T-helper 1 cell treated with Interleukin-12 subunit alpha and Interleukin-12 subunit beta and Interleukin-4 antibody, amounts not matched to agents 30 ng/mL and 1 ng/mL, for 36 hours (primary cell): ENCODE measurements at regions not wholly inside any gene's neighbourhood (a gene's known extent, or its start where the extent isn't known, plus 50 kb on each side); places are given as distances from the start of the nearest gene placed in this dataset.
"Not testable (repeated sequence)": the region's sequence is repeated elsewhere in the genome, so short reads cannot be mapped to it uniquely, and the experiment has no call there.

Source experiments
- intact Hi-C: fragments of 100-400 bp; cut with micrococcal nuclease; formaldehyde crosslinking; loops from one replicate; pipeline ENCODE4 v1.15.1; 2024

GRCh38 chr2:166744117-166744516, 144.2 kb upstream of the XIRP2 start:
- intact Hi-C loops, result not testable (repeated sequence)

- intact Hi-C loops, result not testable (repeated sequence)
Measured at GRCh38 chr2:166743482-166743881, 144.8 kb upstream of the XIRP2 start.

- intact Hi-C loops, result no loop called here
Measured at GRCh38 chr2:166727095-166727494, 161.2 kb upstream of the XIRP2 start.

- intact Hi-C loops, result no loop called here
Measured at GRCh38 chr2:166725927-166726924, 162.1 kb upstream of the XIRP2 start.

GRCh38 chr2:166716968-166717367, 171.3 kb upstream of the XIRP2 start:
- intact Hi-C loops, result no loop called here

- intact Hi-C loops, result no loop called here
Measured at GRCh38 chr2:166700079-166700478, 188.2 kb upstream of the XIRP2 start.

GRCh38 chr2:166695154-166695553, 193.1 kb upstream of the XIRP2 start:
- intact Hi-C loops, result no loop called here

GRCh38 chr2:166686057-166686456, 192.0 kb upstream of the SCN7A start:
- intact Hi-C loops, result not testable (repeated sequence)

- intact Hi-C loops, result no loop called here
Measured at GRCh38 chr2:166677996-166678395, 183.9 kb upstream of the SCN7A start.

GRCh38 chr2:166676716-166677115, 182.7 kb upstream of the SCN7A start:
- intact Hi-C loops, result no loop called here

GRCh38 chr2:166675553-166675952, 181.5 kb upstream of the SCN7A start:
- intact Hi-C loops, result no loop called here

GRCh38 chr2:166673986-166674385, 179.9 kb upstream of the SCN7A start:
- intact Hi-C loops, result no loop called here

GRCh38 chr2:166671801-166672200, 177.8 kb upstream of the SCN7A start:
- intact Hi-C loops, result no loop called here

- intact Hi-C loops, result no loop called here
Measured at GRCh38 chr2:166671235-166671634, 177.2 kb upstream of the SCN7A start.

GRCh38 chr2:166665991-166666940, 172.2 kb upstream of the SCN7A start:
- intact Hi-C loops, result no loop called here

GRCh38 chr2:166661824-166662223, 167.8 kb upstream of the SCN7A start:
- intact Hi-C loops, result no loop called here

GRCh38 chr2:166661391-166661790, 167.3 kb upstream of the SCN7A start:
- intact Hi-C loops, result no loop called here

GRCh38 chr2:166658901-166659300, 164.9 kb upstream of the SCN7A start:
- intact Hi-C loops, result no loop called here

- intact Hi-C loops, result no loop called here
Measured at GRCh38 chr2:166653185-166653813, 159.2 kb upstream of the SCN7A start.

GRCh38 chr2:166651991-166652390, 157.9 kb upstream of the SCN7A start:
- intact Hi-C loops, result no loop called here

- intact Hi-C loops, result no loop called here
Measured at GRCh38 chr2:166651080-166651675, 157.1 kb upstream of the SCN7A start.
